Neural progenitor cell (in vitro differentiated cells): ENCODE measurements at regions not wholly inside any gene's neighbourhood (a gene's known extent, or its start where the extent isn't known, plus 50 kb on each side); places are given as distances from the start of the nearest gene placed in this dataset.

Experiments used
- DNase-seq: peaks from one replicate; pipeline ENCODE4 v3.0.0-alpha.2; 2016; ENCODE audit warnings: low spot score
- H2AFZ ChIP-seq: fragments of 200-600 bp; sonication (generic); replicated peaks from 2 replicates; pipeline ENCODE4 v1.6.1; 2016; ENCODE audit warnings: antibody characterized with exemption
- H3F3A ChIP-seq: fragments of 200-600 bp; sonication (generic); 2 replicates; pipeline ENCODE4 v1.6.1; 2016; ENCODE audit warnings: antibody characterized with exemption, low read depth
- H3K27ac ChIP-seq: fragments of 200-600 bp; sonication (generic); 2 replicates; pipeline ENCODE4 v1.5.1; 2016; ENCODE audit warnings: mild to moderate bottlenecking
- H3K27me3 ChIP-seq: fragments of 200-600 bp; sonication (generic); 2 replicates; pipeline ENCODE4 v1.6.1; 2016; ENCODE audit warnings: mild to moderate bottlenecking, moderate library complexity
- H3K36me3 ChIP-seq: fragments of 200-600 bp; sonication (generic); 2 replicates; pipeline ENCODE4 v1.5.1; 2016
- H3K4me1 ChIP-seq: fragments of 200-600 bp; sonication (generic); 2 replicates; pipeline ENCODE4 v1.6.1; 2016; ENCODE audit warnings: mixed run types
- H3K4me2 ChIP-seq: fragments of 200-600 bp; sonication (generic); 2 replicates; pipeline ENCODE4 v1.6.1; 2016
- H3K4me3 ChIP-seq: fragments of 200-600 bp; sonication (generic); 2 replicates; pipeline ENCODE4 v1.5.1; 2016
- H3K79me2 ChIP-seq: fragments of 200-600 bp; sonication (generic); 2 replicates; pipeline ENCODE4 v1.6.1; 2016; ENCODE audit warnings: low read depth
- H3K9ac ChIP-seq: fragments of 200-600 bp; sonication (generic); 2 replicates; pipeline ENCODE4 v1.6.1; 2016
- H3K9me3 ChIP-seq: fragments of 200-600 bp; sonication (generic); 2 replicates; pipeline ENCODE4 v1.5.1; 2016; ENCODE audit warnings: low read depth
- H4K20me1 ChIP-seq: fragments of 200-600 bp; sonication (generic); 2 replicates; pipeline ENCODE4 v1.6.1; 2016; ENCODE audit warnings: low read depth
- H3K27ac Mint-ChIP-seq: 3 replicates; pipeline ENCODE4 v1.8.0; 2021; ENCODE audit warnings: mixed read lengths
- H3K27me3 Mint-ChIP-seq: 2 replicates; pipeline ENCODE4 v1.8.0; 2022; ENCODE audit warnings: low read depth, mild to moderate bottlenecking, inconsistent platforms, moderate library complexity, mixed read lengths; ENCODE audit not compliant: insufficient read depth
- H3K36me3 Mint-ChIP-seq: 3 replicates; pipeline ENCODE4 v1.8.0; 2021; ENCODE audit warnings: mixed read lengths
- H3K4me1 Mint-ChIP-seq: 3 replicates; pipeline ENCODE4 v1.8.0; 2021; ENCODE audit warnings: mixed read lengths
- H3K4me3 Mint-ChIP-seq: 3 replicates; pipeline ENCODE4 v1.8.0; 2021; ENCODE audit warnings: mild to moderate bottlenecking, moderate library complexity, mixed read lengths
- H3K9me3 Mint-ChIP-seq: 3 replicates; pipeline ENCODE4 v1.8.0; 2020; ENCODE audit warnings: mixed read lengths
- CTCF ChIP-seq: fragments of 200-600 bp; sonication (generic); IDR thresholded peaks from 2 replicates; pipeline ENCODE4 v1.5.1; 2017; ENCODE audit warnings: antibody characterized with exemption, mild to moderate bottlenecking
- EZH2 ChIP-seq: fragments of 200-600 bp; sonication (generic); IDR thresholded peaks from 2 replicates; pipeline ENCODE4 v1.6.1; 2017; ENCODE audit warnings: antibody characterized with exemption, mild to moderate bottlenecking, moderate library complexity
- EZH2phosphoT487 ChIP-seq: fragments of 200-600 bp; sonication (generic); IDR thresholded peaks from 2 replicates; pipeline ENCODE4 v1.6.1; 2017; ENCODE audit warnings: antibody characterized with exemption

GRCh38 chr3:59660852-59661625, 611.2 kb upstream of the CFAP20DC start:
- H3K27me3 Mint-ChIP-seq, result peaks cover 5% of the 10 kb centered on the region
- no peak overlapping the region for H3K4me2 ChIP-seq
- H3K79me2 ChIP-seq, result no peaks in the 10 kb centered on the region
- no peaks in the 10 kb centered on the region for H3F3A ChIP-seq
- DNase-seq, result no peak
- H3K4me1 Mint-ChIP-seq, result peaks cover 2% of the 10 kb centered on the region
- H3K36me3 Mint-ChIP-seq, result no peaks in the 10 kb centered on the region
- no peak overlapping the region for H3K27ac Mint-ChIP-seq
- H3K4me1 ChIP-seq, result peaks cover 4% of the 10 kb centered on the region
- H3K4me3 ChIP-seq, result no peak overlapping the region
- no peaks in the 10 kb centered on the region for H3K9me3 ChIP-seq
- H3K9ac ChIP-seq, result no peak overlapping the region
- TF ChIP-seq EZH2phosphoT487 (no peak), CTCF (no peak), EZH2 (no peak)
- no peaks in the 10 kb centered on the region for H4K20me1 ChIP-seq
- H3K36me3 ChIP-seq, result no peaks in the 10 kb centered on the region
- H3K4me3 Mint-ChIP-seq, result no peak overlapping the region
- H3K9me3 Mint-ChIP-seq, result no peaks in the 10 kb centered on the region
- no peaks in the 10 kb centered on the region for H3K27me3 ChIP-seq
- no peak overlapping the region for H3K27ac ChIP-seq
- H2AFZ ChIP-seq, result no peak overlapping the region

GRCh38 chr3:59660376-59660775, 610.6 kb upstream of the CFAP20DC start:
- no peak overlapping the region for H3K4me3 ChIP-seq
- DNase-seq, result no peak
- no peaks in the 10 kb centered on the region for H4K20me1 ChIP-seq
- no peaks in the 10 kb centered on the region for H3F3A ChIP-seq
- no peaks in the 10 kb centered on the region for H3K9me3 Mint-ChIP-seq
- H3K27ac Mint-ChIP-seq, result no peak overlapping the region
- H3K4me2 ChIP-seq, result no peak overlapping the region
- peaks cover 5% of the 10 kb centered on the region for H3K27me3 Mint-ChIP-seq
- no peak overlapping the region for H3K4me3 Mint-ChIP-seq
- H3K4me1 ChIP-seq, result peaks cover 1% of the 10 kb centered on the region
- H3K36me3 Mint-ChIP-seq, result no peaks in the 10 kb centered on the region
- H3K27me3 ChIP-seq, result no peaks in the 10 kb centered on the region
- H3K9me3 ChIP-seq, result no peaks in the 10 kb centered on the region
- no peak overlapping the region for H3K27ac ChIP-seq
- TF ChIP-seq EZH2phosphoT487 (no peak), CTCF (no peak), EZH2 (no peak)
- H3K4me1 Mint-ChIP-seq, result peaks cover 2% of the 10 kb centered on the region
- no peaks in the 10 kb centered on the region for H3K36me3 ChIP-seq
- no peak overlapping the region for H3K9ac ChIP-seq
- no peaks in the 10 kb centered on the region for H3K79me2 ChIP-seq
- H2AFZ ChIP-seq, result no peak overlapping the region

GRCh38 chr3:59659755-59660154, 609.9 kb upstream of the CFAP20DC start:
- Histone ChIP-seq H3K4me1 (no peaks in the 10 kb centered on the region), H3K9me3 (no peaks in the 10 kb centered on the region), H2AFZ (no peak overlapping the region), H3K4me2 (no peak overlapping the region), H4K20me1 (no peaks in the 10 kb centered on the region), H3F3A (no peaks in the 10 kb centered on the region), H3K79me2 (no peaks in the 10 kb centered on the region), H3K36me3 (no peaks in the 10 kb centered on the region), H3K4me3 (no peak overlapping the region), H3K27ac (no peak overlapping the region), H3K27me3 (no peaks in the 10 kb centered on the region), H3K9ac (no peak overlapping the region)
- DNase-seq, result no peak
- peaks cover 5% of the 10 kb centered on the region for H3K27me3 Mint-ChIP-seq
- TF ChIP-seq EZH2 (no peak), CTCF (no peak), EZH2phosphoT487 (no peak)
- no peaks in the 10 kb centered on the region for H3K36me3 Mint-ChIP-seq
- H3K27ac Mint-ChIP-seq, result no peak overlapping the region
- H3K4me3 Mint-ChIP-seq, result no peak overlapping the region
- H3K4me1 Mint-ChIP-seq, result peaks cover 2% of the 10 kb centered on the region
- H3K9me3 Mint-ChIP-seq, result no peaks in the 10 kb centered on the region
